Mesothelial cell of epicardium (in vitro differentiated cells): ENCODE measurements at regions not wholly inside any gene's neighbourhood (a gene's known extent, or its start where the extent isn't known, plus 50 kb on each side); places are given as distances from the start of the nearest gene placed in this dataset.

Experiments
- DNase-seq, 2 experiments: peaks; one replicate each; pipeline ENCODE4 v3.0.0; 2021; ENCODE audit warnings: low spot score in 2 of 2; ENCODE audit not compliant: unreplicated experiment in 2 of 2
- H3K27ac Mint-ChIP-seq: 2 replicates; pipeline ENCODE4 v1.8.0; 2021; ENCODE audit warnings: mixed read lengths
- H3K27me3 Mint-ChIP-seq: 2 replicates; pipeline ENCODE4 v1.8.0; 2021; ENCODE audit warnings: low read depth, mixed read lengths
- H3K36me3 Mint-ChIP-seq: 2 replicates; pipeline ENCODE4 v1.8.0; 2021; ENCODE audit warnings: mixed read lengths
- H3K4me1 Mint-ChIP-seq: 2 replicates; pipeline ENCODE4 v1.8.0; 2021; ENCODE audit warnings: mixed read lengths
- H3K4me3 Mint-ChIP-seq: 2 replicates; pipeline ENCODE4 v1.8.0; 2021; ENCODE audit warnings: mild to moderate bottlenecking, moderate library complexity, mixed read lengths
- H3K9me3 Mint-ChIP-seq: 2 replicates; pipeline ENCODE4 v1.8.0; 2021; ENCODE audit warnings: mixed read lengths
- CTCF ChIP-seq: fragments of 200-600 bp; sonication (generic); IDR thresholded peaks from one replicate; pipeline ENCODE4 v1.5.0; 2021; ENCODE audit warnings: antibody characterized with exemption; ENCODE audit not compliant: unreplicated experiment

GRCh38 chr21:30943243-30943642 lies 61.9 kb upstream of the KRTAP11-1 start:
- Mint-ChIP-seq H3K4me3 (no peak overlapping the region), H3K27ac (no peak overlapping the region), H3K36me3 (no peaks in the 10 kb centered on the region), H3K4me1 (no peaks in the 10 kb centered on the region), H3K9me3 (no peaks in the 10 kb centered on the region), H3K27me3 (peaks cover 9% of the 10 kb centered on the region)
- DNase-seq = no peak
- no peak for TF ChIP-seq CTCF

DNA sequence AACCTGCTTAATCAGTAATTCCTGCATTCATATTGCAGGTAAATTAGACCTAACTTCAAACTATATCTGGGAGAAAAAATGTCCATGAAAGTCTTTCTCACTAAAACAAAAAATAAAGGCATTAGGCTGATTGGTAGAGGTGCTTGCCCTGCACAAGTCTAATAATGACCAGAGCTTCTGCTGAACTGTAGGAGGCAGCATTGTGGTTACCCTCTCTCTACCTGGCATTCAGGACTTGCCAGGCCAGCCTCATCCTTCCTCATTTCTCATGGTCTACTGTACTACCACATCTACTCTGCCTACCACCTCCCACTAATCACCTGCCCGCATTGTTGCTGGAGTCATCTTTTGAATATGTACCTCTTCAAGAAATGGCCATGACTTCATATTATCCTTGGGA lies 60.8 kb upstream of the KRTAP11-1 start:
- Mint-ChIP-seq H3K9me3 (no peaks in the 10 kb centered on the region), H3K27me3 (peaks cover 8% of the 10 kb centered on the region), H3K4me3 (no peak overlapping the region), H3K4me1 (no peaks in the 10 kb centered on the region), H3K27ac (no peak overlapping the region), H3K36me3 (no peaks in the 10 kb centered on the region)
- no peak for DNase-seq
- no peak for TF ChIP-seq CTCF

GRCh38 chr21:30936207-30936606 lies 54.8 kb upstream of the KRTAP11-1 start:
- DNase-seq = no peak
- H3K27me3 Mint-ChIP-seq = peaks cover 3% of the 10 kb centered on the region
- no peaks in the 10 kb centered on the region for H3K4me1 Mint-ChIP-seq
- H3K9me3 Mint-ChIP-seq = no peaks in the 10 kb centered on the region
- H3K4me3 Mint-ChIP-seq = no peak overlapping the region
- H3K36me3 Mint-ChIP-seq = no peaks in the 10 kb centered on the region
- no peak for TF ChIP-seq CTCF
- no peak overlapping the region for H3K27ac Mint-ChIP-seq

DNA sequence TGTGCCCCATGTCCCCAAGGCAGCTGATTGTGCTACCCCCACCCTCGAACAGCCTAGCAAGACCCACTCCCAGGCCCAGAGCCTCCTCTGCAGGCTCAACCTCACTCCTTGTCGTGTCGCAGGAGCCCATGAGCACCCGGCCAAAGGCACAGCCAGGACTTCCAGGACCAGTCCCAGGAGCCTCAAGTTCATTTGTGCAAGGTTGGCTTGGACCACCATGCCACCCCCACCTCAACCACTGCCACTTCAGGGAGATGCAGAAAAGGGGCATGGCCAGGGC lies 54.4 kb upstream of the KRTAP11-1 start:
- Mint-ChIP-seq H3K36me3 (no peaks in the 10 kb centered on the region), H3K4me3 (no peak overlapping the region), H3K27me3 (peaks cover 3% of the 10 kb centered on the region), H3K27ac (no peak overlapping the region), H3K9me3 (no peaks in the 10 kb centered on the region), H3K4me1 (no peaks in the 10 kb centered on the region)
- no peak for TF ChIP-seq CTCF
- DNase-seq = no peak

DNA sequence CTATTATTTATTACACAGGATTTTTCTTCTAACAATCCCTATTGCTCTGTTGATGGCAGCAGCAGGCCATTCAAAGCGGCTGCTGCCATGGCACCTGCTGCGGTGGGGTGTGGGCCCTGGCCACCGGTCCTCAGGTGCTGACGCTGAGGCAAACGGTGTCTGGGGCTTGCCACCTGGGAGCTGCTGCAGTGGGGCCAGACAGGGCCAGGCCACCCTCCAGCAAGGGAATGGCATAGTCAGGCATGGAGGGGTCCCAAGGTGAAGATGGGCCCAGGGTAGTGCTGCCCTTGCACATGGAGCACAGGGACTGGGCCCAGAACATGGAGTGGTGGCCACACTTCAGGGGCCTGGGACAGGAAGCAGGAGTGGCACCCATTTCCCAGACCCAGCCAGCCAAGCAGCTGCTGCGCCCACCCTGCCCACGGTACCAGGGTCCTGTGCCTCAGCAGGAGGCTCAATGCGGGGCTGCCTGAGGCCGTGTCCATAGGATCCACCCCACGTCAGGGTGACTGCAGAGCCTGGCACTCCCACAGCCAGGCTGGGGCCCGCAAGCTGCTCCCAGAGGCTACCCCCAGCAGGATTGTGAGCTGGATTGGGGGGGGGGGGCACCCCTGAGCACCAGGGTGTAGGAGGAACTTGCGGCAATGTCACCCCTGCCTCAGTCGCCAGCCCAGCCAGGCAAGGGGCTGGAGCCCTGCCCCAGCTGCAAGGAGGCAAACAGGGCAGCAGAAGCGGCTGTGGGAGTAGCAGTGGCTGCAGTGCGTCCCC lies 53.9 kb upstream of the KRTAP11-1 start:
- no peak for TF ChIP-seq CTCF
- Mint-ChIP-seq H3K9me3 (peaks cover under 1% of the 10 kb centered on the region), H3K27me3 (peaks cover 3% of the 10 kb centered on the region), H3K36me3 (no peaks in the 10 kb centered on the region), H3K27ac (no peak overlapping the region), H3K4me1 (no peaks in the 10 kb centered on the region), H3K4me3 (no peak overlapping the region)
- no peak for DNase-seq

- H3K9me3 Mint-ChIP-seq = peaks cover 12% of the 10 kb centered on the region
- DNase-seq = no peak
These were observed 51.3 kb upstream of the KRTAP11-1 start for GRCh38 chr21:30932686-30933085.

More at GRCh38 chr21:30932686-30933085, 51.3 kb upstream of the KRTAP11-1 start:
- no peak for TF ChIP-seq CTCF
- no peak overlapping the region for H3K27ac Mint-ChIP-seq
- no peak overlapping the region for H3K4me3 Mint-ChIP-seq
- no peaks in the 10 kb centered on the region for H3K27me3 Mint-ChIP-seq
- H3K4me1 Mint-ChIP-seq = no peaks in the 10 kb centered on the region
- no peaks in the 10 kb centered on the region for H3K36me3 Mint-ChIP-seq
